Gastrocnemius medialis (tissue), 4 donors: ENCODE measurements at regions not wholly inside any gene's neighbourhood (a gene's known extent, or its start where the extent isn't known, plus 50 kb on each side); places are given as distances from the start of the nearest gene placed in this dataset.

Experiments used
- ATAC-seq, 2 donors: fragments of 150-250 bp; one replicate each; pipeline ENCODE4 v1.9.1; 2016
- DNase-seq, 2 donors: peaks; one replicate each; pipeline ENCODE4 v3.0.0-alpha.2; 2019
- H3K27ac ChIP-seq, 4 donors: fragments of 200-600 bp; sonication (generic); 1 replicate in 1 of 4; 2 replicates in 3 of 4; pipeline ENCODE4 v1.5.1; 2016 to 2018; ENCODE audit warnings: mild to moderate bottlenecking in 2 of 4, moderate library complexity in 1 of 4
- H3K27me3 ChIP-seq, 3 donors: fragments of 200-600 bp; sonication (generic) in 2 of 3; 1 replicate in 1 of 3; 2 replicates in 2 of 3; pipeline versions ENCODE4 v1.5.1 to v1.6.0; 2016 to 2019; ENCODE audit warnings: mild to moderate bottlenecking in 1 of 3, moderate library complexity in 1 of 3
- H3K36me3 ChIP-seq, 2 donors: fragments of 200-600 bp; sonication (generic) in 1 of 2; one replicate each; pipeline ENCODE4 v1.5.1; 2017 to 2018
- H3K4me1 ChIP-seq, 2 donors: fragments of 200-600 bp; sonication (generic) in 1 of 2; one replicate each; pipeline ENCODE4 v1.5.1; 2016 to 2017; ENCODE audit warnings: mild to moderate bottlenecking in 2 of 2
- H3K4me3 ChIP-seq, 4 donors: fragments of 200-600 bp; sonication (generic) in 3 of 4; 1 replicate in 1 of 4; 2 replicates in 3 of 4; pipeline ENCODE4 v1.5.1; 2016 to 2019; ENCODE audit warnings: mild to moderate bottlenecking in 2 of 4
- H3K9me3 ChIP-seq, 3 donors: fragments of 200-600 bp; sonication (generic) in 2 of 3; 1 replicate in 1 of 3; 2 replicates in 2 of 3; pipeline ENCODE4 v1.5.1; 2016 to 2019
- POLR2A ChIP-seq, 2 donors: fragments of 450-650 bp; IDR thresholded peaks; one replicate each; pipeline ENCODE4 v1.6.1; 2017; ENCODE audit warnings: antibody characterized with exemption in 2 of 2, mild to moderate bottlenecking in 2 of 2, moderate library complexity in 2 of 2
- in situ Hi-C, 4 donors: fragments of 200-750 bp; cut with MboI; loops; one replicate each; pipeline versions ENCODE4 v1.15.0 to v1.8.0; 2017; ENCODE audit warnings: low sequenced_read_pairs in 4 of 4
- intact Hi-C: fragments of 100-400 bp; cut with DNase I; formaldehyde crosslinking; loops from one replicate; pipeline ENCODE4 v1.15.1; 2023; ENCODE audit warnings: low total_unique reads
- TF ChIP-seq, protein P1 (sequence below), 5 experiments: fragments of 450-650 bp in 3 of 5; fragments of 200-600 bp in 2 of 5; sonication (generic) in 2 of 5; IDR thresholded peaks in 4 of 5; conservative IDR thresholded peaks in 1 of 5; 1 replicate in 4 of 5; 2 replicates in 1 of 5; pipeline ENCODE4 v1.5.1; 2016 to 2019; ENCODE audit warnings: antibody characterized with exemption in 5 of 5, mild to moderate bottlenecking in 3 of 5, moderate library complexity in 3 of 5

DNA sequence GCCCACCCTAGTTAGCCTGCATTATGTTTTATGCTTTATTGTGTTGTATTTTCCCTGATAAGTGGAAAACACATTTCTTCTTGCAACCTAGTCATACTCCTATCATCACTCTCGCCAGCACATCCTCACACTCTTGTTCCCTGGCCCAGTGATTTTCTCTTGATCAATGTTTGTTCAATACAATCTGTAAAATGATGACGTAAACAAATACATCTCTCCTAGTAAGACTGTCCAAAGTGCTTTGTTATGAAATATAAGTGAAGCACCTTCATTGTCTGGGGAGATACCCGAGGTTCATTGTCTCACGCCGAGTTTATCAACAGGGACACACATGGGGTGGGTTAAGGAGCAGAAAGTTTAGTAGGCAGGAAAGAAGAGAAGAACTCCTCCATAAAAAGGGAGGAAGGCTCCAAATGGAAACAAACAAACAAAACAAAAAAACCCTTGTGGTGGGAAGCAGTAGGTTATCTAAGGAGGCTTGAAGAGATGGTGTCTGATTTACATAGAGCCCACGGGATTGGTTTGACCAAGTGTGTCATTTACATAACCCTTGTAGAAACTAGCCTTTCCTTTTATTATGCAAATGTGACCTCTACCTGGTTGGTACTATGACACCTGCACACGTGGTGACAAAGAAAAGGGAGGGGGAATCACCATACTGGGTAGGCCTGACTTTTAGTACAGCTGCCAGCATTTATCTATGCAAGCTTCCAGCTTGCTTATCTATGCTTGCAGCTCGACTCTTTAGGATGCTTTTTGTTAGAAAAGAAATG lies 1317.9 kb upstream of the SPRY2 start:
- Histone ChIP-seq H3K4me3 (no peak overlapping the region), H3K27me3 (no peaks in the 10 kb centered on the region), H3K27ac (no peak overlapping the region), H3K4me1 (no peaks in the 10 kb centered on the region), H3K36me3 (no peaks in the 10 kb centered on the region), H3K9me3 (no peaks in the 10 kb centered on the region)
- DNase-seq (no peak), ATAC-seq (no peak)
- in situ Hi-C loops, result no loop called here
- intact Hi-C loops, result no loop called here
- TF ChIP-seq, protein P1, sequence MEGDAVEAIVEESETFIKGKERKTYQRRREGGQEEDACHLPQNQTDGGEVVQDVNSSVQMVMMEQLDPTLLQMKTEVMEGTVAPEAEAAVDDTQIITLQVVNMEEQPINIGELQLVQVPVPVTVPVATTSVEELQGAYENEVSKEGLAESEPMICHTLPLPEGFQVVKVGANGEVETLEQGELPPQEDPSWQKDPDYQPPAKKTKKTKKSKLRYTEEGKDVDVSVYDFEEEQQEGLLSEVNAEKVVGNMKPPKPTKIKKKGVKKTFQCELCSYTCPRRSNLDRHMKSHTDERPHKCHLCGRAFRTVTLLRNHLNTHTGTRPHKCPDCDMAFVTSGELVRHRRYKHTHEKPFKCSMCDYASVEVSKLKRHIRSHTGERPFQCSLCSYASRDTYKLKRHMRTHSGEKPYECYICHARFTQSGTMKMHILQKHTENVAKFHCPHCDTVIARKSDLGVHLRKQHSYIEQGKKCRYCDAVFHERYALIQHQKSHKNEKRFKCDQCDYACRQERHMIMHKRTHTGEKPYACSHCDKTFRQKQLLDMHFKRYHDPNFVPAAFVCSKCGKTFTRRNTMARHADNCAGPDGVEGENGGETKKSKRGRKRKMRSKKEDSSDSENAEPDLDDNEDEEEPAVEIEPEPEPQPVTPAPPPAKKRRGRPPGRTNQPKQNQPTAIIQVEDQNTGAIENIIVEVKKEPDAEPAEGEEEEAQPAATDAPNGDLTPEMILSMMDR (IDR thresholded peaks at IDR 0.05 in 4 of 5, conservative IDR thresholded peaks at IDR 0.05 in 1 of 5), result no peak
- TF ChIP-seq POLR2A (IDR thresholded peaks at IDR 0.05), result no peak

GRCh38 chr13:81639984-81640582 lies 1299.2 kb upstream of the SPRY2 start:
- no peak for ATAC-seq
- intact Hi-C loops (no loop called here), in situ Hi-C loops (no loop called here)
- Histone ChIP-seq H3K9me3 (no peaks in the 10 kb centered on the region), H3K36me3 (no peaks in the 10 kb centered on the region), H3K4me1 (no peaks in the 10 kb centered on the region), H3K4me3 (no peak overlapping the region), H3K27me3 (no peaks in the 10 kb centered on the region), H3K27ac (no peak overlapping the region)
- no peak for DNase-seq
- TF ChIP-seq, protein P1 (IDR thresholded peaks at IDR 0.05 in 4 of 5, conservative IDR thresholded peaks at IDR 0.05 in 1 of 5), result no peak
- TF ChIP-seq POLR2A (IDR thresholded peaks at IDR 0.05), result no peak

DNA sequence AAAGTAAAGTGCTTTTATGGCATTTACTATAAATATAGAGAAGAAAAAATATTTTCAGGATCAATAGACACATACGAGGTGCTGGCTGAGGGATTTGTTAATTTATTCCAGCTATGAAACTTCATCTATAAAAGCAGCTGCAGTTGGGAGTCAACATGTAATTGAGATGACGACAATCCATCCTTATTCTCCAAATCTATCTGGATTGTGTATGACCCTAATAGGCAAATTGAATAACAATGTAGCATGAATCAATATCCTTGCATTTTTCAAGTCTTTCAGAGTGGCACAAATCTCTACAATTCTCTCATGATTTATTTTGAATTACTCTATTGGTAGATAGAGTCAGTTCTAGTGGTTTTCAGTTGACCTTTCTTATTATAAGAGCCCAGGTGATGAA lies 1296.5 kb upstream of the SPRY2 start:
- Histone ChIP-seq H3K27ac (no peak overlapping the region), H3K9me3 (no peaks in the 10 kb centered on the region), H3K36me3 (no peaks in the 10 kb centered on the region), H3K4me1 (no peaks in the 10 kb centered on the region), H3K27me3 (no peaks in the 10 kb centered on the region), H3K4me3 (no peak overlapping the region)
- intact Hi-C loops (no loop called here), in situ Hi-C loops (no loop called here)
- ATAC-seq, result no peak
- TF ChIP-seq POLR2A (IDR thresholded peaks at IDR 0.05), result no peak
- TF ChIP-seq, protein P1 (IDR thresholded peaks at IDR 0.05 in 4 of 5, conservative IDR thresholded peaks at IDR 0.05 in 1 of 5), result no peak
- no peak for DNase-seq

DNA sequence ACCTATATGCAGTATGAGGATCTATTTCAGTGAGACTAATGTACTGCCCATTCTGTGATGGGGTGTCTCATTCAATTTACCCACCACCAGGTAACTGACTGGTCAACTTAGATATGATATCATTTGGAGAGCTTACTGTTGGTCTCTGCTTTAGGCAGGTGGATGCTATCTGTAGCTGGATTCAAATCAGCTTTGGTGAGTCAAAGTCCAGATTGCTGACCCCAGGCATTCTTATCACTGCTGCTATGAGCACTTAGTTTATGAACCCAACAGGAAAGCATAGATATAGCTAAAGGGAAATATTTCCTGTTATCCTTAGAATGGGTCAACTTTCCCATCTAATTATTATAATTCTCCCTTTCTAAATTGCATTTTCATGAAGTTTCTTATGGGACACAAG lies 1295.2 kb upstream of the SPRY2 start:
- intact Hi-C loops (no loop called here), in situ Hi-C loops (no loop called here)
- DNase-seq (no peak), ATAC-seq (no peak)
- TF ChIP-seq, protein P1 (IDR thresholded peaks at IDR 0.05 in 4 of 5, conservative IDR thresholded peaks at IDR 0.05 in 1 of 5), result no peak
- no peak for TF ChIP-seq POLR2A (IDR thresholded peaks at IDR 0.05)
- Histone ChIP-seq H3K27me3 (no peaks in the 10 kb centered on the region), H3K4me3 (no peak overlapping the region), H3K9me3 (no peaks in the 10 kb centered on the region), H3K4me1 (no peaks in the 10 kb centered on the region), H3K36me3 (no peaks in the 10 kb centered on the region), H3K27ac (no peak overlapping the region)
